ENCODE measurements at regions not wholly inside any gene's neighbourhood (a gene's known extent, or its start where the extent isn't known, plus 50 kb on each side); places are given as distances from the start of the nearest gene placed in this dataset.

- TF ChIP-seq, protein P1, sequence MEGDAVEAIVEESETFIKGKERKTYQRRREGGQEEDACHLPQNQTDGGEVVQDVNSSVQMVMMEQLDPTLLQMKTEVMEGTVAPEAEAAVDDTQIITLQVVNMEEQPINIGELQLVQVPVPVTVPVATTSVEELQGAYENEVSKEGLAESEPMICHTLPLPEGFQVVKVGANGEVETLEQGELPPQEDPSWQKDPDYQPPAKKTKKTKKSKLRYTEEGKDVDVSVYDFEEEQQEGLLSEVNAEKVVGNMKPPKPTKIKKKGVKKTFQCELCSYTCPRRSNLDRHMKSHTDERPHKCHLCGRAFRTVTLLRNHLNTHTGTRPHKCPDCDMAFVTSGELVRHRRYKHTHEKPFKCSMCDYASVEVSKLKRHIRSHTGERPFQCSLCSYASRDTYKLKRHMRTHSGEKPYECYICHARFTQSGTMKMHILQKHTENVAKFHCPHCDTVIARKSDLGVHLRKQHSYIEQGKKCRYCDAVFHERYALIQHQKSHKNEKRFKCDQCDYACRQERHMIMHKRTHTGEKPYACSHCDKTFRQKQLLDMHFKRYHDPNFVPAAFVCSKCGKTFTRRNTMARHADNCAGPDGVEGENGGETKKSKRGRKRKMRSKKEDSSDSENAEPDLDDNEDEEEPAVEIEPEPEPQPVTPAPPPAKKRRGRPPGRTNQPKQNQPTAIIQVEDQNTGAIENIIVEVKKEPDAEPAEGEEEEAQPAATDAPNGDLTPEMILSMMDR (IDR thresholded peaks at IDR 0.05), result no peak
- TF ChIP-seq POLR2AphosphoS5 (IDR thresholded peaks at IDR 0.05; ENCODE audit: insufficient read depth in 1 of 2, low read depth in 1 of 2) (no peak), POLR2A (IDR thresholded peaks at IDR 0.05) (no peak)
- Histone ChIP-seq H3K27me3 (no peaks in the 10 kb centered on the region), H3K9me3 (no peaks in the 10 kb centered on the region), H3K4me3 (no peak overlapping the region), H3K27ac (no peak overlapping the region), H3K4me1 (no peaks in the 10 kb centered on the region), H3K36me3 (no peaks in the 10 kb centered on the region)
- DNase-seq (ENCODE audit: extremely low spot score in 2 of 2), result no peak
- intact Hi-C loops (cut with DNase I), result no loop called here
Measured at GRCh38 chr4:26065833-26066232, 151.8 kb downstream of the SMIM20 start.

DNA sequence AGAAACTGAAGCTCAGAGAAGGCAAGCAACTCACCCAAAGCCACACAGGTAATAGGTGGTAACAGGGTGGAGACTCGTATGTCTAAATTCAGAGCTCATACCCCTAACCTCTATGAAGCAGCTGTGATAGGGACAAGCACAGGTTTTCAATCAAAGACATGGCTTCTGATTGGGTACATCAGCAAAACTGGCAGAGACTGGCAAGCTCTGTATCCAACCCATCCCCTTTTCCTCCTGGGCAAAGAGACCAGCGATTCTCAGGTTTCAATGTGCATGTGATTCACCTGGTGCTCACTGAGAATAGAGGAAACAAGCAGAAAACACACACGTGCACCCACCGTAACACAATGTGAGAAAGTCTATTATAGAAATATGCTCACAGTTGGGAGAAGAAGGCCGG is 153.0 kb downstream of the SMIM20 start:
- TF ChIP-seq POLR2AphosphoS5 (IDR thresholded peaks at IDR 0.05; ENCODE audit: insufficient read depth in 1 of 2, low read depth in 1 of 2) (no peak), POLR2A (IDR thresholded peaks at IDR 0.05) (no peak)
- H3K27ac ChIP-seq, result no peak overlapping the region

GRCh38 chr4:26069218-26069617 is 155.2 kb downstream of the SMIM20 start:
- no peak overlapping the region for H3K4me3 ChIP-seq
- no peaks in the 10 kb centered on the region for H3K9me3 ChIP-seq
- DNase-seq (ENCODE audit: extremely low spot score in 2 of 2), result no peak
- H3K36me3 ChIP-seq, result no peaks in the 10 kb centered on the region
- no peak for TF ChIP-seq POLR2AphosphoS5 (IDR thresholded peaks at IDR 0.05; ENCODE audit: insufficient read depth in 1 of 2, low read depth in 1 of 2)
- TF ChIP-seq, protein P1 (IDR thresholded peaks at IDR 0.05), result no peak
- TF ChIP-seq POLR2A (IDR thresholded peaks at IDR 0.05), result no peak
- intact Hi-C loops (cut with DNase I), result no loop called here
- H3K27ac ChIP-seq, result no peak overlapping the region
- no peaks in the 10 kb centered on the region for H3K27me3 ChIP-seq
- no peaks in the 10 kb centered on the region for H3K4me1 ChIP-seq

More for the DNA sequence above, 153.0 kb downstream of the SMIM20 start:
- H3K4me1 ChIP-seq, result no peaks in the 10 kb centered on the region
- intact Hi-C loops (cut with DNase I), result no loop called here
- no peaks in the 10 kb centered on the region for H3K27me3 ChIP-seq
- no peaks in the 10 kb centered on the region for H3K36me3 ChIP-seq
- no peak for DNase-seq (ENCODE audit: extremely low spot score in 2 of 2)
- H3K4me3 ChIP-seq, result no peak overlapping the region
- no peaks in the 10 kb centered on the region for H3K9me3 ChIP-seq

- Histone ChIP-seq H3K9me3 (no peaks in the 10 kb centered on the region), H3K4me3 (no peak overlapping the region), H3K36me3 (no peaks in the 10 kb centered on the region), H3K27me3 (no peaks in the 10 kb centered on the region), H3K4me1 (no peaks in the 10 kb centered on the region), H3K27ac (no peak overlapping the region)
- intact Hi-C loops (cut with DNase I), result no loop called here
- no peak for DNase-seq (ENCODE audit: extremely low spot score in 2 of 2)
- TF ChIP-seq POLR2AphosphoS5 (IDR thresholded peaks at IDR 0.05; ENCODE audit: insufficient read depth in 1 of 2, low read depth in 1 of 2) (no peak), POLR2A (IDR thresholded peaks at IDR 0.05) (no peak)
- TF ChIP-seq, protein P1 (IDR thresholded peaks at IDR 0.05), result no peak
Measured at GRCh38 chr4:26071688-26072087, 157.7 kb downstream of the SMIM20 start.

- no peaks in the 10 kb centered on the region for H3K27me3 ChIP-seq
- no peaks in the 10 kb centered on the region for H3K4me1 ChIP-seq
- intact Hi-C loops (cut with DNase I), result no loop called here
- no peak overlapping the region for H3K27ac ChIP-seq
- H3K9me3 ChIP-seq, result no peaks in the 10 kb centered on the region
- H3K36me3 ChIP-seq, result no peaks in the 10 kb centered on the region
- no peak for DNase-seq (ENCODE audit: extremely low spot score in 2 of 2)
- TF ChIP-seq POLR2A (IDR thresholded peaks at IDR 0.05) (no peak), POLR2AphosphoS5 (IDR thresholded peaks at IDR 0.05; ENCODE audit: insufficient read depth in 1 of 2, low read depth in 1 of 2) (no peak)
- TF ChIP-seq, protein P1 (IDR thresholded peaks at IDR 0.05), result no peak
- H3K4me3 ChIP-seq, result no peak overlapping the region
Measured at GRCh38 chr4:26073886-26074560, 160.0 kb downstream of the SMIM20 start.

Measured in vagina (tissue), 2 donors.